Stimulated activated CD4-positive, alpha-beta T cell treated with anti-CD3 and anti-CD28 coated beads, TNF-alpha, amount 100 ng/mL, for 1 hour (primary cell): ENCODE measurements at regions not wholly inside any gene's neighbourhood (a gene's known extent, or its start where the extent isn't known, plus 50 kb on each side); places are given as distances from the start of the nearest gene placed in this dataset.

Source experiments
- DNase-seq, 3 donors: peaks; one replicate each; pipeline ENCODE4 v3.0.0-alpha.2; 2020; ENCODE audit warnings: low read depth in 3 of 3, low spot score in 1 of 3

DNA sequence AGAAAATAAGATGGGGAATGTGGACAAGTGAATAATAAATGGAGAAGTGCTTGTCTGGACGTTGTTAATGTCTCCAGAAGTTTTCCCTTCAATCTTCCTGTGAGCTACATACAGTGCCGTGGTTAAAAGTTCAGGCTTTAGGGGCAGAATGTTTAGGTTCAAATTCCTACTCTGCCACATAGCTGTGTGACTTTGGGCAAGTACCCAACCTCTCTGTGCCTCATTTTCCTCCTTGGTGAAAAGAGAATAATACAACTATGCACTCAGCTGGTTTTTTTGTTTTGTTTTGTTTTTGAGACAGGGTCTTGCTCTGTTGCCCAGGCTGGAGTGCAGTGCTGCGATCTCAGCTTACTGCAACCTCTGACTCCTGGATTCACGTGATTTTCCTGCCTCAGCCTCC lies 143.5 kb downstream of the CHIC2 start:
- no peak for DNase-seq

DNA sequence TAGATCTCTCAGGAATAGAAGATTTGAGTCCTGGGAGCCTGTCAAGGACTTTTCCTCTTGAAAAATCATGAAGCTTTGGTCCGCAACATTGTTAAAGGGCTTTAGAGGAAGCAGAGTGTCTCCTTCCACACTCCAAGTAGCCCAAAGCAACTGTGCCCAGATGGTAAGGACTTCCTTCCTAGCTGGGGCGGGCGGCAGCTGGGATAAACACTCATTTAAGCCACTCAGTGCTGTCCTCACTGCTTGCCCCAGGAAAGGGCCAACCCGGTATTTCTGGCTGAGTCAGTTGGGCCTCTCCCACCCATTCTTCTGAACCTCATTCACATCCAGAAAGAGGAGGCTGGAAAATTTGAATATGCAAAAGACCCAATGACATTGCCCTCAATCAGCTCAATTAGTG lies 144.3 kb downstream of the CHIC2 start:
- DNase-seq = no peak

DNA sequence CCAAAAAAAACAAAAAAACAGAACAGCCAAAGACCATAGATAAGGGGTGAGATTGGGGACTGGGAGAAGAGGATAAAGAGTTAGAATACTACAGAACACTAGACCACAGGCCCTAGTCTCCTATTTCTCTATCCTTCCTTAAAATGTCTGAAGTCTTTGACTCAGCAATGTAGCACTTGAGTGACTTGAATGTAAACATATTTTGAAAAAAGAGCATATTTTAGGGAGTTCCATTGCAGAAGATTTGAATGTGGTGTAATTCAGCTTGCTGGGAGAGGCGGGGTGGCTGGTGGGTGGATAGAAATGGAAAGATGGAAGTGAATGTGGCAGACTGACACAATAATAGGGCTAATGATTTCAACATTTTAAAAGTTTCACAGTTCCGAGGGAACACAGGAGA lies 144.9 kb downstream of the CHIC2 start:
- DNase-seq = no peak

DNA sequence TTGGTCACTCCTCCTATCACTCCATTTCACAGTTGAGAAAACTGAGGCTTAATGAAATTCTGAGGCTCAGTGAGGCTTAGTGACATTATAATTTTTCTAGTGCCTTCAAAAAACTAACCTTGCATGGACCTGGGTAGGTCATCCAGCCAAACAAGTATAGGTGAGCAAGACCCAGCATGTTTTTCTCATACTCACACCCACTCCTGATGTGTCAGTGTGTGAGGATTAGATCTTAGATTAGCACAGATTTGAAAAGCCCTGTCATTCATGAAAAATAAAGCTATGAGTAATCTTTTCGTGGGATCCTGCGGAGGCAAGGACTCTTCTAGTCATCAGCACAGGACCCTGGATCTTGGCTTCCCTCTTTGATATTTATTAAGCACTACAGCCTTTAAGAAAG lies 146.7 kb downstream of the CHIC2 start:
- no peak for DNase-seq

GRCh38 chr4:53916431-53916889 lies 147.9 kb downstream of the CHIC2 start:
- DNase-seq = no peak

- DNase-seq = no peak
These were observed 149.9 kb downstream of the CHIC2 start for GRCh38 chr4:53914313-53915016.

DNA sequence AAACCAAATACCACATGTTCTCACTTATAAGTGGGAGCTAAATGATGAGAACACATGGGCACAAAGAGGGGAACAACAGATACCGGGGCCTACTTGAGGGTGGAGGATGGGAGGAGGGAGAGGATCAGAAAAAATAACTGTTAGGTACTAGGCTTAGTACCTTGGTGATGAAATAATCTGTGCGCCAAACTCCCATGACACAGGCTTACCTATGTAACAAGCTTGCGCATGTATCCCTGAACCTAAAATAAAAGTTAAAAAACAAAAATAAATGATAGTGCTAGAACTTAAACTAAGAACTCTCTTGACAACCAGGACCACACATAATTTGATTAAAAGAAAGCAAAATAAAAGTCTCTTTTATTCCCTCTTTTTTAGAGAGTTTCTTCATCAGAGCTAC lies 150.6 kb downstream of the CHIC2 start:
- DNase-seq = no peak

GRCh38 chr4:53912766-53913497 lies 151.5 kb downstream of the CHIC2 start:
- DNase-seq = no peak

GRCh38 chr4:53908661-53909078 lies 155.7 kb downstream of the CHIC2 start:
- DNase-seq = no peak

DNA sequence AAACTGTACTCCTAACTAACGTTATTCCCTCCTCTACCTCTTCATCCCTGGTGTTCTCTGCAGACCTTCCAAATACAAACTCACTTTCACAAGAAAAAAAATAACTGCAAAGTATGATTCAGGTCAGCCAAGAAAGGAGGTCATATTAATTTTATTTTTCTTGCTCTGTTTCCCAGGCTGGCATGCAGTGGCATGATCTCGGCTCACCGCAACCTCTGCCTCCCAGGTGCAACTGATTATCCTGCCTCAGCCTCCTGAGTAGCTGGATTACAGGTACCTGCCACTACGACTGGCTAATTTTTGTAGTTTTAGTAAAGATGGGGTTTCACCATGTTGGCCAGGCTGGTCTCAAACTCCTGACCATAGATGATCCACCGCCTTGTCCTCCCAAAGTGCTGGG lies 156.6 kb downstream of the CHIC2 start:
- DNase-seq = no peak

GRCh38 chr4:53906606-53907190 lies 157.7 kb downstream of the CHIC2 start:
- DNase-seq = no peak

GRCh38 chr4:53905941-53906377 lies 158.4 kb downstream of the CHIC2 start:
- no peak for DNase-seq

DNA sequence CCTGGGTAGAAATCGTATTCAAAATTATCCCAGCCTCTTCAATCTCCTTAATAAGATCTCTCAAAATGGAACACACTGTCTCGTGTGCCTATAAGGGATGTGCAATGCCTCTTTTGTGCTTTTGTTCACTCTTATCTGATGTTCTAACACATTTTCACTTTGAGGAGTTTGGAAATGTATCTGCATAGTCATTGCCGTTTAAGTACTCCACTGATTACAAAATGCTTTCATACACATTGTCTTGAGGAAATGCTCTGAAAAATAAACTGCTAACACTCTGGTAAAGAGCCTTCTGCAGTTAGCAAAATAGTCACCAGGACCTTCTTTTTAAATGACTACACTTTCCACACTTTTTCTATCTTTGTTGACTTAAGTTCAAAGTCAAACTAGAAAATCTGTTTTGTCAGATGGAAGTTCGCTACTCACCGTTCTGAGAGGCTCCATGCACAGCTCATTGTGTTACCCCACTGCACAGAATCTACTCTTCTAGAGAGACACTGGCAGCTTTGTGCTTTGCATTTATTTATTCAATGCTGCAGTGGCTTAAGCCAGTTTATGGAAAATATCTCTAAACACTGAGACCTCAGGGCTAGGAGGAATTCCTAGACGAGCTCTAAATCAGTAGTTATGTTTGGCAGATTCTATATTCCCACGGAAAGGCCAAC lies 159.0 kb downstream of the CHIC2 start:
- no peak for DNase-seq

DNA sequence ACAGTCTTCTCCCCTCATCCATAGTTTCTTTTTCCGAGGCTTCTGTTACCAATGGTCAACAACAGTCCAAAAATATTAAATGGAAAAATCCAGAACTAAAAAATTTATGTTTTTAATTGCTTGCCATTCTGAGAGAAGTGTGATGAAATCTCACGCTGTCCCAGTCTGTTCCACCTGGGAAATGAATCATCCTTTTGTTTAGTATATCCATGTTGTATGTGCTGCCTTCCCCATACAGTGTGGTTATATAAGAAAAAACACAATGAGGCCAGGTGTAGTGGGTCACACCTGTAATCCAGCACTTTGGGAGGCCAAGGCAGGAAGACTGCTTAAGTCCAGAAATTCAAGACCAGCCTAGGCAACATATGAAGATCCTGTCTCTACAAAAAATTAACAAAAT lies 161.6 kb downstream of the CHIC2 start:
- DNase-seq = no peak

GRCh38 chr4:53900271-53900649 lies 164.1 kb downstream of the CHIC2 start:
- DNase-seq = no peak

GRCh38 chr4:53899586-53900270 lies 164.7 kb downstream of the CHIC2 start:
- no peak for DNase-seq

GRCh38 chr4:53895137-53895536 lies 169.3 kb downstream of the CHIC2 start:
- DNase-seq = no peak

GRCh38 chr4:53890461-53890860 lies 173.9 kb downstream of the CHIC2 start:
- DNase-seq = no peak

DNA sequence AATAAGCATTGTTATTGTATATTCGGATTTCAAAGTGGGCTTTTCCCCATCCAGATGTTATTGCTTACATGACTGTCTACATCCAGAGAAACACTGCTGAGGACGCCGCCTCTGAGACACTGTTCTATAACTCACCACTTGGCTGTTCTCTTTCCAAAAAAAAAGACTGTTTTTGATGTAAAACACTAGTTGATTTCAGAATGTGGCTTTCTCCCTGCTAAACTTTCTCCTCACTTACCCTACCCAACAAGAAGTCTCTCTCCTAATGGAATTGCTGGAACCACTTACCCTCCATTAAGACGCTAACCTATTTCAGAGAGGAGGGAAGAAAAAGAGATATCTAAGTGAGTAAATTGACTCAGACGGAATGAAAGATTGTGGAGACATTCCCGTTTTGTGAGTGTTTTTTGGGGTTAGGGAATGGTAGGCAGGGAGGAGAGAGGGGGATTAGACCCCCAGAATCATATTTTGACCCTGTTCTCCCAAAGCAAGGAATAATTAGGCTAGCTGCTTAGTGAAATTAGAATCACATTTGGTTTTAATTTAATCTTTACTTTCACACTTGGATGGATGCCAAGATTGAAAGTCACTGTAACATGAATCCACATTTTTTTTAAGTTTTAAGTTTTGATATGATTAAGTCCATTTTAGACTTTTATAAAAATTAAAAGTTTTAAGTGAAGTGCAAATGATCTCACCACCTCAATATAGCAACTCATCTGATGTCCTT lies 174.9 kb downstream of the CHIC2 start:
- DNase-seq = no peak

GRCh38 chr4:53886090-53886489 lies 178.3 kb downstream of the CHIC2 start:
- DNase-seq = no peak

- no peak for DNase-seq
These were observed 178.7 kb downstream of the CHIC2 start for GRCh38 chr4:53885668-53886067.
